ENCODE measurements at regions not wholly inside any gene's neighbourhood (a gene's known extent, or its start where the extent isn't known, plus 50 kb on each side); places are given as distances from the start of the nearest gene placed in this dataset.

DNA sequence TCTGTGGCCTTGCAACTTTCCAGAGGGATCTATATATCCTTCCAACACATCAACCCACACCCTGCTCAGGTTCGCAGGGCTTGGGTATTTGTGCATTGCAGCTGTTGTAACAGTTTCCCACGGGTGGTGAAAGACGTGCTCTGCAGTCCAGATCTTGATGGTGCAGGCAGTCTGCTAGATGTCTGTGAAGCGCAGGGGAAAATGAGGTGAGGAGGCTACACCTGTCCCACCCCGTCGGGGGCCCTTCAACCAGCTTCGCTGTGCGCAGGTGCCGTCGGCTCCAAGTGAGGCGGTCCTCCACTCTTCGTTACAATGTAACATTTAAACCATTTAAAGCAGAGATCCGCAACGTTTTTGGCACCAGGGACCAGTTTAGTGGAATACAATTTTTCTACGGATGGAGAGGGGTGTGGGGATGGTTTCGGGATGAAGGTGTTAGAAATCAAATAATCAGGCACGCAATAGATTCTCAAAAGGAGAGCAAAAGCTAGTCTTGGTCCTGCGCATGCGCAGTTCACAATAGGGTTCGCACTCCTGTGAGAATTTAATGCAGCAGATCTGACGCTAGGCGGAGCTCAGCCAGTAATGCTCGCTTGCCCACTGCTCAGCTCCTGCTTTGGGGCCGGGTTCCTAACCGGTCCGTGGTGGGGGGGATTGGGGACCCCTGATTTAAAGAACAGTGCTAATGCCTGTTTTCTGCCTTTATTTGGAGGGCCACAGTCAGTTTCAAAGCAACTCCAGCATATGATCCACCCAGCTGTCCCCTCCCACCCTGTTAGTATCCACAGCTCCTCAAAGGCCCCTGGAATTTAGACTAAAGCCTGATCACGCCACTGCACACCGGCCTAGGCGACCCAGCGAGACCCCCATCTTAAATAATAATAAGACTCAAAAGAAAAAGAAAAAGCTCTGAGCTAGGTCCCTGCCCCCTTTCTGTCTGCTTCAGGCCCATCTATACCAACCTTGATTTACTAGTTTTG lies 97.1 kb upstream of the SELENOP start (continued):
- TF ChIP-seq, protein P1, sequence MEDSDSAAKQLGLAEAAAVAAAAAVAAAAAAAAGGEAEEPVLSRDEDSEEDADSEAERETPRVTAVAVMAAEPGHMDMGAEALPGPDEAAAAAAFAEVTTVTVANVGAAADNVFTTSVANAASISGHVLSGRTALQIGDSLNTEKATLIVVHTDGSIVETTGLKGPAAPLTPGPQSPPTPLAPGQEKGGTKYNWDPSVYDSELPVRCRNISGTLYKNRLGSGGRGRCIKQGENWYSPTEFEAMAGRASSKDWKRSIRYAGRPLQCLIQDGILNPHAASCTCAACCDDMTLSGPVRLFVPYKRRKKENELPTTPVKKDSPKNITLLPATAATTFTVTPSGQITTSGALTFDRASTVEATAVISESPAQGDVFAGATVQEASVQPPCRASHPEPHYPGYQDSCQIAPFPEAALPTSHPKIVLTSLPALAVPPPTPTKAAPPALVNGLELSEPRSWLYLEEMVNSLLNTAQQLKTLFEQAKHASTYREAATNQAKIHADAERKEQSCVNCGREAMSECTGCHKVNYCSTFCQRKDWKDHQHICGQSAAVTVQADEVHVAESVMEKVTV (CRISPR knock-in tag; IDR thresholded peaks at IDR 0.05): 0 out of 2 replicates have a peak, but pooled peaks have one; percentile 45
- TF ChIP-seq, protein P2, sequence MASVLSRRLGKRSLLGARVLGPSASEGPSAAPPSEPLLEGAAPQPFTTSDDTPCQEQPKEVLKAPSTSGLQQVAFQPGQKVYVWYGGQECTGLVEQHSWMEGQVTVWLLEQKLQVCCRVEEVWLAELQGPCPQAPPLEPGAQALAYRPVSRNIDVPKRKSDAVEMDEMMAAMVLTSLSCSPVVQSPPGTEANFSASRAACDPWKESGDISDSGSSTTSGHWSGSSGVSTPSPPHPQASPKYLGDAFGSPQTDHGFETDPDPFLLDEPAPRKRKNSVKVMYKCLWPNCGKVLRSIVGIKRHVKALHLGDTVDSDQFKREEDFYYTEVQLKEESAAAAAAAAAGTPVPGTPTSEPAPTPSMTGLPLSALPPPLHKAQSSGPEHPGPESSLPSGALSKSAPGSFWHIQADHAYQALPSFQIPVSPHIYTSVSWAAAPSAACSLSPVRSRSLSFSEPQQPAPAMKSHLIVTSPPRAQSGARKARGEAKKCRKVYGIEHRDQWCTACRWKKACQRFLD (CRISPR knock-in tag; IDR thresholded peaks at IDR 0.05): peak; percentile 49; the same call in 1 of the 2 replicates
- TF ChIP-seq, protein P3, sequence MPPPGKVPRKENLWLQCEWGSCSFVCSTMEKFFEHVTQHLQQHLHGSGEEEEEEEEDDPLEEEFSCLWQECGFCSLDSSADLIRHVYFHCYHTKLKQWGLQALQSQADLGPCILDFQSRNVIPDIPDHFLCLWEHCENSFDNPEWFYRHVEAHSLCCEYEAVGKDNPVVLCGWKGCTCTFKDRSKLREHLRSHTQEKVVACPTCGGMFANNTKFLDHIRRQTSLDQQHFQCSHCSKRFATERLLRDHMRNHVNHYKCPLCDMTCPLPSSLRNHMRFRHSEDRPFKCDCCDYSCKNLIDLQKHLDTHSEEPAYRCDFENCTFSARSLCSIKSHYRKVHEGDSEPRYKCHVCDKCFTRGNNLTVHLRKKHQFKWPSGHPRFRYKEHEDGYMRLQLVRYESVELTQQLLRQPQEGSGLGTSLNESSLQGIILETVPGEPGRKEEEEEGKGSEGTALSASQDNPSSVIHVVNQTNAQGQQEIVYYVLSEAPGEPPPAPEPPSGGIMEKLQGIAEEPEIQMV (tag; conservative IDR thresholded peaks at IDR 0.05; ENCODE audit: low read depth): peak; percentile 98
- TF ChIP-seq CHD1 (IDR thresholded peaks at IDR 0.05; ENCODE audit: low read length) (no peak), PYGO2 (tag; IDR thresholded peaks at IDR 0.05) (no peak), POU5F1 (IDR thresholded peaks at IDR 0.05; ENCODE audit: borderline replicate concordance, low read depth, low read length, partially characterized antibody) (peak; percentile 67), CXXC5 (CRISPR knock-in tag; IDR thresholded peaks at IDR 0.05) (peak; percentile 74), L3MBTL2 (IDR thresholded peaks at IDR 0.05) (peak; percentile 61), ETV6 (IDR thresholded peaks at IDR 0.05; ENCODE audit: borderline replicate concordance in 1 of 2, low read depth in 2 of 2, low read length in 1 of 2) (peak in 1 of 2 experiments; percentile 18; a peak in 1 of 4 replicates), ETV6 (CRISPR knock-in tag; IDR thresholded peaks at IDR 0.05; ENCODE audit: borderline replicate concordance) (no peak), ATF1 (CRISPR knock-in tag; IDR thresholded peaks at IDR 0.05) (no peak), ATF1 (tag; IDR thresholded peaks at IDR 0.05) (peak; percentile 28), ZNF551 (CRISPR knock-in tag; IDR thresholded peaks at IDR 0.05) (no peak)
- TF ChIP-seq, protein P4, sequence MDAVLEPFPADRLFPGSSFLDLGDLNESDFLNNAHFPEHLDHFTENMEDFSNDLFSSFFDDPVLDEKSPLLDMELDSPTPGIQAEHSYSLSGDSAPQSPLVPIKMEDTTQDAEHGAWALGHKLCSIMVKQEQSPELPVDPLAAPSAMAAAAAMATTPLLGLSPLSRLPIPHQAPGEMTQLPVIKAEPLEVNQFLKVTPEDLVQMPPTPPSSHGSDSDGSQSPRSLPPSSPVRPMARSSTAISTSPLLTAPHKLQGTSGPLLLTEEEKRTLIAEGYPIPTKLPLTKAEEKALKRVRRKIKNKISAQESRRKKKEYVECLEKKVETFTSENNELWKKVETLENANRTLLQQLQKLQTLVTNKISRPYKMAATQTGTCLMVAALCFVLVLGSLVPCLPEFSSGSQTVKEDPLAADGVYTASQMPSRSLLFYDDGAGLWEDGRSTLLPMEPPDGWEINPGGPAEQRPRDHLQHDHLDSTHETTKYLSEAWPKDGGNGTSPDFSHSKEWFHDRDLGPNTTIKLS (IDR thresholded peaks at IDR 0.05; ENCODE audit: borderline replicate concordance, low read depth): 0 out of 2 replicates have a peak, but pooled peaks have one; percentile 23
- TF ChIP-seq, protein P5, sequence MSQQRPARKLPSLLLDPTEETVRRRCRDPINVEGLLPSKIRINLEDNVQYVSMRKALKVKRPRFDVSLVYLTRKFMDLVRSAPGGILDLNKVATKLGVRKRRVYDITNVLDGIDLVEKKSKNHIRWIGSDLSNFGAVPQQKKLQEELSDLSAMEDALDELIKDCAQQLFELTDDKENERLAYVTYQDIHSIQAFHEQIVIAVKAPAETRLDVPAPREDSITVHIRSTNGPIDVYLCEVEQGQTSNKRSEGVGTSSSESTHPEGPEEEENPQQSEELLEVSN (IDR thresholded peaks at IDR 0.05; ENCODE audit: borderline replicate concordance in 1 of 2, extremely low read depth in 1 of 2, insufficient read depth in 1 of 2, insufficient read length in 1 of 2, low read depth in 1 of 2, low read length in 1 of 2, poor library complexity in 1 of 2, severe bottlenecking in 1 of 2): peak in 1 of 2 experiments; percentile 32
- TF ChIP-seq, protein P6, sequence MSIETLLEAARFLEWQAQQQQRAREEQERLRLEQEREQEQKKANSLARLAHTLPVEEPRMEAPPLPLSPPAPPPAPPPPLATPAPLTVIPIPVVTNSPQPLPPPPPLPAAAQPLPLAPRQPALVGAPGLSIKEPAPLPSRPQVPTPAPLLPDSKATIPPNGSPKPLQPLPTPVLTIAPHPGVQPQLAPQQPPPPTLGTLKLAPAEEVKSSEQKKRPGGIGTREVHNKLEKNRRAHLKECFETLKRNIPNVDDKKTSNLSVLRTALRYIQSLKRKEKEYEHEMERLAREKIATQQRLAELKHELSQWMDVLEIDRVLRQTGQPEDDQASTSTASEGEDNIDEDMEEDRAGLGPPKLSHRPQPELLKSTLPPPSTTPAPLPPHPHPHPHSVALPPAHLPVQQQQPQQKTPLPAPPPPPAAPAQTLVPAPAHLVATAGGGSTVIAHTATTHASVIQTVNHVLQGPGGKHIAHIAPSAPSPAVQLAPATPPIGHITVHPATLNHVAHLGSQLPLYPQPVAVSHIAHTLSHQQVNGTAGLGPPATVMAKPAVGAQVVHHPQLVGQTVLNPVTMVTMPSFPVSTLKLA (conservative IDR thresholded peaks at IDR 0.05): 0 out of 4 replicates have a peak, but pooled peaks of 1 of the 2 experiments have one; percentile 11

Data from K562 (cell line).